Activated CD8-positive, alpha-beta memory T cell treated with anti-CD3 and anti-CD28 coated beads for 24 hours (primary cell): ENCODE measurements at regions not wholly inside any gene's neighbourhood (a gene's known extent, or its start where the extent isn't known, plus 50 kb on each side); places are given as distances from the start of the nearest gene placed in this dataset.
"Not testable (repeated sequence)": the region's sequence is repeated elsewhere in the genome, so short reads cannot be mapped to it uniquely, and the experiment has no call there.

Experiments used
- DNase-seq: peaks from one replicate; pipeline ENCODE4 v3.0.0-alpha.2; 2020

DNA sequence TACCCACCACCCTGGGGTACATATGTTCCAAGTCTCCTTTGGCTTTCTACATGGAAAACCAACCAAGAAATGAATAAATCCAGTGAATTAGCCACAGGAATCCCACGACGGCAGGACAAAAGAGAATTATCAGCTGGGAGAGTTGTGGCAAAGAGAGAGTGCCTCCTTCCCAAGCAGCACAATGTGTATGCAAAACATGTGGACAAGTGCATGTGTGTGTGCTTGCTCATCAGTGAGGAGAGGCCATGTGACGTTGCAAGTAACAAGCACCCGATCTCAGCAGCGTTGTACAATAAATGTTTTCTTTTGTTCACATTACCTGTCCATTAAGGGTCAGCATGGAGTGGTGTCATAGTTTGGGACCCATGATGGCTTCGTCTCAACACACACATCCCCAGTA, 50.0 kb upstream of the EMX2 start:
- no peak for DNase-seq

DNA sequence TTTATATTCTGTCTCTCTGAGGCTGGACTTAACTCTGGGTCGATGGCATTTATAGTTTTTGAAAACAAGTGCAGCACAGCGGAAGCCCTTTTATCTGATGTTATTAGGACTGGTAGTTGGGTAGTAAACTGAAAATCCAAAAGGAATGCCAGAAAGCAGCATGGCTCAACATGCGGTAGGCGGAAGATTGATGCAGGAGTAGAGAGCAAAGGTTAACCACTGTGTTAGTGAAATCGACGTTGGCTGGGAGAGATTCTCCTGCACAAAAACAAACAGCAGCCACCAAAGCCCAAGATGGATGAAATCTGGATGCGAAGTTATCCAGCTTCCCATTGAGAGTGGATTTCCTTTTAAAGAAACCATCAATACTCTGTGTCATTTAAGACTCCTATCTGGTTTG, 54.5 kb upstream of the EMX2 start:
- DNase-seq, result no peak

DNA sequence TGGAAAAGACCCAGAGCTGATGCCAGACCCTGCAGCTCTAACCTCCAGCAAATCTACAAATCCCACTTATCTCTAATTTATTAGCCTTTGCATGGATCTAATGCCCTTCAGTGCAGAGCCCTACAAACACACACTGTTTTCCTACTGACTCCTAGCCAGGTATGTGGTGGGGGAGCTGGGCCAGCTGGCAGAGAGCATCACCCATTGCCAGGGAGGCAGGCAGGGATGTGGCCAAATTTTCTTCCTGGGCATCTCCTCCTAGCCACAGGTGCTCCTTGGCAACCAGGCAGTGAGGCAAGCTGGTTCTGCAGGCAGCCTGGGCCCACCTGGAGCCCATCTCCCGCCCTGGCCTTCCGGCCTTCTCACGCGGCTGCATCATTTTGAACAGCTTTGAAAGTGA, 55.9 kb upstream of the EMX2 start:
- no peak for DNase-seq

DNA sequence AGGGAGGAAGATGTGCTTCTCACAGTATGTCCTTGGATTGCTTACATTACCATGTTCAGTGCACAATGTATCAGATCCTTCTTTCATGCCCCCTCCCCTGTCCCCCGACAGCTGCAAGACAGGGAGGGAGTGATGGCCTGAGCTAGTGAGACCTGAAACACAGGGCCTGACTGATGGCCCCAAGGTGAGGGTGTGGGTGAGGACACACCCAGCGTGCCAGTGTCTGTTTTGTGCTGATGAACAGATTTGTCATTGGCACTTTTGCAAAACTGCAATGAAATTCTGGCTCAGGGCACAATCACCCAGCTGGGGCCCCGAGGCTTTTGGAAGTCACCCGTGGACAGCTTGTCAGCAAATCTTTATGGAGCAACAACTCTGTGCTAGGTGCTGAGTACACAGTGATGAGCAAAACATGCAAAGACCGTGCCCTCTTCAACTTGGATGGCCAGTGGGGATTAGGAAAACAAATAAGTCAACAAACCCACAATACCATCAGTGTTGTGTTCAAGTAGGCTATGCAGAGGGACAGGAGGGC, 59.4 kb upstream of the EMX2 start:
- DNase-seq, result no peak

DNA sequence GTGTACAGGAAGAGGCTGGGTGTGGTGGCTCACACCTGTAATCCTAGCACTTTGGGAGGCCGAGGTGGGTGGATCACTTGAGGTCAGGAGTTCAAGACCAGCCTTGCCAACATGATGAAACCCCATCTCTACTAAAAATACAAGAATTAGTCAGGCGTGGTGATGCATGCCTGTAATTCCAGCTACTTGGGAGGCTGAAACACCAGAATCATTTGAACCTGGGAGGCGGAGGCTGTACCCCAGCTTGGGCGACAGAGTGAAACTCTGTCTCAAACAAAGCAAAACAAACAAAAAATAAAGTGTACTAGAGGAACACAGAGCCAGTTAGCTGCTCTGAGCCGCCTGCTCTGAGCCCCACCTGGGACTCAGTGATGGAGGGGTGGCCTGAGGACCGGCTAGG, 61.5 kb upstream of the EMX2 start:
- not testable (repeated sequence) for DNase-seq

DNA sequence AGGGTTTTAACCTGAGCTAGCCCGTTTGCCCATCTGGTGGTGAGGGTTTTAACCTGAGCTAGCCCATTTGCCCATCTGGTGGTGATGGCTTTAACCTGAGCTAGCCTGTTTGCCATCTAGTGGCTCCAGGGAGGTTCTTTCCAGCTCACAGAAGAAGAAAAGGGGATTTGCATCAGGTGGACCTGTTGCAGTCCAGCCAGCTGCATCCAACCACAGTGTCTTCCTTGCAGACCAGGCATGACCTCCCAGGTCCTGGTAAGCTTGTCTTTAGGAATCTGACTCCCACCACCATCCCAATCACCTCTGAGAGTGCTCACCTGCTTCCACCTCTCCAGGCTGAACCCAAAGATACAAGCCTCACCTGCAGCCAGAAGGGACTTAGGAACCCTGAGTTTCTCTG, 62.4 kb upstream of the EMX2 start:
- no peak for DNase-seq

DNA sequence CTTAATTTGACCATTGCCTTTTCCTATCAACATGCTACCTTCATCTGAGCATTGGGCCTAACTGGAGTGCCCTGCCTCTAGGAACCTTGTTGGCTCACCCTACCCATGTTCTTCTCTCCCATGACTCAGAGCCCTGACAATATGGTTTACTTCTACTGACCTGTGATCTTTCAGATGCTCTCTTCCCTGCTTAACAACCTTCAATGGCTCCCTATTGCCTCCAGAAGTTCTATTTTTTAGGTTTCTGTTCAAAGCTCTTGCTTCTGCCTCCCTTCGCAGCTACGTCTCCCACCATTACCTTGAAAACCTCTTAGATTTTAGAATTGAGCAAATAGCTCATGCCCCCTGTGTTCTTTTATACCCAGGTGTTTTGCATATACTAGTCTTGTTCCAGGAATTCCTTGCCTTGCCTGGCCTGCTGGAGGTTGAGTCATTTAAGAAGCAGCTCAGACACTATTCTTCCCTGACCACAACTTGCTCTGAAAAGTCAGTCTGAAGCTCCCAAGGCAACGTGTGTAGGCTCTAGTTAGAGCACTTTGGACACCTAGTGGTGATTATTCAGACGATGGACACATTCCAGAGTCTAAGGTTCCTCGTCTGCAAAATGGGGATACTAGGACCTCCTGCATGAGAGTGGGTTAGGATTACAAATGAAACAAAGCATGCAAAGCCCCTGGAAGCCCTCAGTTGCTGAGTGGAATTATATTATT, 64.4 kb upstream of the EMX2 start:
- no peak for DNase-seq

DNA sequence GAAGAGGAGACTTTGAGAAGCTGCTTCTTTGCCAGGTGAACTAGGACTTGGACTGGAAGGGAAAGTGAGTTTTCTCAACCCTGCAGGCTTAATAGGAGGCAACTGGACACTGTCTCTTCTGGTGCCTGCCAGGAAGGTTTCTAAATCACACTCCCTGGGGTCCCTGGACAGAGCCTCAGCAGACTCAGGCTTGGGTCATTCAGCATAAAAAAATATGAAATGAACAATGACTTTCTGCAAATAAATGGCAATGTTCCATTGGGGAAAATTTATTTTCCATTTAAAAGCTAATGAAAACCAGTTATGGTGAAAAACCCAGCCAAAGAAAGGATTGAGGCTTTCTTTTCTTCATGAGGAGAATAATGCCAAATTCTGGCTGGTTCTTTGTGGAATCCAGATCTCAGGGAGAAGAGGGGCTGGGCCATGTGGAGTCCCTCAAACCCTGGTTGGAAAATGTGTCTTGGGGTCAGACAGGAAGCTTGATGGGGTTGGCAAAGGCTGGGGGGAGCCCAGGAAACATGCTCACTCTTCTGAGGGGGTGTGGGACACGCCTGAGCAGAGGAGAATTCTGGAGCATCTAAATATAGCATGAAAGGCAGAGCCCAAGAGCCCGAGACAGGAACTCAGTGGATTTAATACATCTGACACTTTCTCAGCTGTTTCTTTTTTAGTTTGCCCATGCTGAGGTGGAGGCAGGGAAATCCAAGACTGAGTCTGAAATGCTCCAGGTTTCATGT, 65.2 kb upstream of the EMX2 start:
- DNase-seq, result no peak

DNA sequence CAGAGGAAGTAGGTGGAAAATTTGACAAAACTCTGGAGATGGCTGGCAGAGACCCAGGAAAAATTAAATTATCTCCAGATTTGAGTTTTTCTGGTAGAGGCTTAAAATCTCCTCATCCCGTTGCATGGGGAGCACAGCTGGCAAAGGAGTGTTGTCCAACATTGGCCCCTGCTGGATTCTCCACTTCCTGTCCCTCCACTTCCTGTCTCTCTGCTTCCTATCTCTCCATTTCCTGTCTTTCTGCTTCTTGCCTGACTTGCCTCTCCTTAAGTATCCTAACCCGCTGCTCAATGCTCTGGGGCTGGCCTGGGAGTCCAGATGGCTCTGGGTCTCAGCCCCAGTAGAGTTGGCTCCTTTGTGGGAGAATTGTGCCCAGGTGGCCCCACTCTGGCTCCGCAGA, 65.8 kb upstream of the EMX2 start:
- DNase-seq, result no peak

DNA sequence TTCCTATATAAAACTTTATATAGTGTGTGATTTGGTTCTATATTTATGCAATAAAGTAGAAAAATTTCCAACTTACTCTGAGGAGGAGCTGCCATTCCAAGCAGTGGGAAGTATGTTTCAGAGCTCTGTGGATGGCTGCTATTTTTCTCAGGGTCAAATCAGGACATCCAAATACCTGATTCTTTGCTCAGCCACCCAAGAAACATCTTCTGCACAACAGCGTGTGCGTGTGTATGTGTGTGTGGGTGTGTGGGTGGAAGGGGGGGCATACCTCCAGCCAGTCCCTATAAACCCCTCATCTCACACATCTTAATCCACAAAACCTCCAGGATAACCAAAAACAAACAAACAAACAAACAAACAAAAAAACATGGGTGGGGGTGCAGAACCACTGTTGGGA, 66.3 kb upstream of the EMX2 start:
- no peak for DNase-seq

DNA sequence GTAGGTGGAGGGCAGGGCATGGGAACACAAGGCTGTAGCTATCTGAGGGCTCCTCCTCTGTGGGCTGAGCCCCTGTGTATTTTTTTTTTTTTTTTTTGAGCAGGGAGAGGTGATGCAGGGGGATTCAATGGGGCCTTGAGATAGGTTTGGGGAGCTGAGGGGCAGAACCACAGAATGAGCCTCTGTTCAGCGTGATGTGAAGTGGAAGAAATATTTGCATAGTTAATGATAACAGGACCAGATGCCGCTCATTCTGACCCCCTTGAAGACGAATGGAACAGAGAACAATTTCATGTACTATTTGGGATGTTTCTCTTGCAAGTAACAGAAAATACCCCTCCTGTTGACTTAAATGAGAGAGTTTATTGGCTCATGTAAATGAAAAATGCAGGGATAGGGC, 69.7 kb upstream of the EMX2 start:
- no peak for DNase-seq

DNA sequence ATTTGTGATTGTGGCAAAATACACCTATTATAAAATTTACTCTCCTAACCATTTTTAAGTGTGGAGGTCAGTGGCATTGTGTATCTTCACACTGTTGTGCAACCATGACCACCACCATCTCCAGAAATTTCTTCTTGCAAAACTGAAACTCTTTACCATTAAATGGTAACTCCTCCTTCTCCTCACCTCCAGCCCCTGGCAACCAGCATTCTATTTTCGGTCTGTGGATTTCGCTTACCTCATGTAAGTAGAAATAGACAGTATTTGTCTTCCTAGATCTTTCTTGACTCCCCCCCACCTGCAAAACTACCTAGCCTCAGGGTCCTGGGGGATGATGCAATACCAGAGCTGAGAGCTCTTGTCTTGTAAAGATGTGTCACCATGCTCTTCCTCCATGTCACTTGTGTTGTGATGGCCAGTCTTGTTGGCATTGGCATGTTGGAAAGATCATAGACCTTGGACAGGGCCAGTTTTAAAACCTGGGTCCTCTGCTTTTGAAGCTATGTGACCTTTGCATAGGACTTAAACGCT, 71.1 kb upstream of the EMX2 start:
- no peak for DNase-seq

DNA sequence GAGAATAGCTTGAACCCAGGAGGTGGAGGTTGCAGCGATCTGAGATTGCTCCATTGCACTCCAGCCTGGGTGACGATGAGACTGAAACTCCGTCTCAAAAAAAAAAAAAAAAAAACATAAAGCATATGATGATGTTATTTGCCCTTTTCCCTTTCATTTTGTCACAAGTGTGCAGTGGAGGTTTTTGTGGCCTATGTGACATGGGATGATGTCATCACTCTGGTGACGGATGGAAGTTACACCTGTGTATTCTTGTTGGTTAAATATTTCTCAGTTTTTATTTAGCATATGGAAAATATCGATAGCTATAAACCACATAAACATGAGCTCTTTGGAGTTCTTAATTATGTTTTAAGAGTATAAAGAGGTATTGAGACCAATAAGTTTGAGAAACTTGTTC, 71.8 kb upstream of the EMX2 start:
- no peak for DNase-seq

DNA sequence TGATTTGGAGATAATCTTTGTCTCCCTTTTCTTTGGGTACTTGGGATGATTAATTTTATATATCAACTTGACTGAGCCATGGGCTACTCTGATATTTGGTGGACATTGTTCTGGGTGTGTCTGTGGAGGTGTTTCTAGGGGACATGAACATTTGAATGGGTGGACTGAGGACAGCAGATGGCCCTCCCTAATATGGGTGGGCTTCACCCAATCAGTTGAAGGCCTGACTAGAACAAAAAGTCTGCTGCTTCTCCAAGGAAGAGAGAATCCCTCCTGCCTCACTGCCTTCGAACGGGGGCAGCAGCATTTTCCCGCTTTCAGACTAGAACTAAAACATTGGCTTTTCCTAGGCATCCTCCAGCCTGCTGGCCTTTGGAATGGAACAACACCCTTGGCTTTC, 73.9 kb upstream of the EMX2 start:
- DNase-seq, result no peak

DNA sequence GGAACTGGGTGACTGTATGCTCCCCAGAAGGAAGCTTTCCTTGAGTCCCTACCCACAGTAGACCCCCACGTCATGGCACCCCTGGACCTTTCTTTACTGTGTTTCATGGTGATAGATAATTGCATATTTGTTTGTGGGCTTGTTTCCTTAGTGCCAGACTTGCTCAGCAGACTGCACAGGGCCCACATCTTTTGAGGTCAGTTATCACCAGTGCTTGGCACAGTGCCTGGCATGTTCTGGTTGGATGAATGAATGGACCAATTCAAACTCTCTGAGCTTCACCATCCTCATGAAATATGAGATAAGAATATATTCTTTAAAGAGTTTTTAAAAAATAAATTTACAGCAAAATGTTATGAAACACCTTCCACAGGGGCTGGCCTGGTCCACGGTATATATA, 78.4 kb upstream of the EMX2 start:
- DNase-seq, result no peak

DNA sequence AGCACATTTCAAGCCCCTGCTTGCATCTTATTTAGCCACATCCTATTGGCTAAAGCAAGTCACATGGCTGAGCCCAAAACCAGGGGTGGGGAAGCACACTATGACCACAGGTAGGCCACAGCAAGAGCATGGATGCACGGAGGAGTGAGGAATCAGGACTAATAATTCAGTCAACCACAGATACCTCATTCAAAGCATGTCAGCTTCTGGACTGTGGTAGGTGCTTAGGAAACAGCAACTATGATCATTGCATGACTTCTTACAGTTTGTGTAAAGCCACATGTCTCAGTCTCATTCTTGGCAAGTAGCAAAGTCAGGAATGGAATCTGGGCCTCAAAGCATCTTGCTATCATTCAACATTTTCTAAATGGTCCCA, 79.0 kb upstream of the EMX2 start:
- DNase-seq, result no peak

DNA sequence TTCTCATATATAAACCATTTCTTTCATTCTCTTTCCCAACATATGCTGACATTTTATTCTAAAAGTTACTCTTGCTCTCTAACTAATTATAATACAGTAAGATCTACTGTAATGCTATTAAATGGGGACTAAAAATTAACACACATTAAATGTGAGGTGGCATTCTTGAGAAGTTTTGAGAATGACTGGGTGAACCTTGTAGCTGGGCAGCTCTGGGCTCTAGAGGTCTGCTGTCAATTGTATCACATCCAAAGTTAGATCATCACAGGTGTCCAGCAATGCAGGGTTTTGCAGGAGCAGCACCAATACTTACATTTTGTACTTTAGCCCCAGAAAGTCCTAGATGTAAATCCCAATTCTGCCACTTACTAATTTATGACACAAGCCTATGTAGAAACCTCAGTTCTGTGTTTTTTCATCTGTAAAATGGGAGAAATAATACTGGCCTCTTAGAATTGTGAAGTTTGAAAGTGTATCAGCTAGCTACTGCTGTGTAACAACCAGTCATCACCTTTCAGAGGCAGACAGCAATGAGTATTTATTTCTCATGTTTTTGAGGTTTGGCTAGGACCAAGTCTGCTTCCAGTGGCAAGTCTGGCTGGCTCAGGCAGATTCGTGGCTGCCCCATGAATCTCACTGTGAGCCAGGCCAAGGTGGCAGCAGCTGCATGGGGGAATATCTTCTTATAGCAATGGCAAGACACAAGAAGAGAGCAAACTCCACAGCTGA, 79.6 kb upstream of the EMX2 start:
- no peak for DNase-seq

DNA sequence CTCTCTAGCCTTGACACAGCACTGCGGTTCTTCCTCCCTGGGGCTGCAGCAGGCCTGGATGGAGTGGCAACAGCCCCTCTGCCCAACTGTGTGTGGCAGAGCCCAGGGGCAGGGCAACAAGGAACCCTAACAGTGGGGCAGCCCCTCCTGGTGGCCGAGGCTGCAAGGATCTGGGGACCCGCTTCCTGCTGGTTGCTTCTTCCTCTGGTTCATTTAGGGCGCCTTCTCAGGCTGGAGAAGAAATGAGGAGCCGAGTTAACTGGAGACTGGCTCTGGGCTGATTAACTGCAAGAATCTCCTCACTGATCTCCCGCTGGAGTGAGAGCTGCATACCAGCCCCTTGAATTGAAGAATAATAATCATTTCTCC, 80.1 kb upstream of the EMX2 start:
- no peak for DNase-seq

DNA sequence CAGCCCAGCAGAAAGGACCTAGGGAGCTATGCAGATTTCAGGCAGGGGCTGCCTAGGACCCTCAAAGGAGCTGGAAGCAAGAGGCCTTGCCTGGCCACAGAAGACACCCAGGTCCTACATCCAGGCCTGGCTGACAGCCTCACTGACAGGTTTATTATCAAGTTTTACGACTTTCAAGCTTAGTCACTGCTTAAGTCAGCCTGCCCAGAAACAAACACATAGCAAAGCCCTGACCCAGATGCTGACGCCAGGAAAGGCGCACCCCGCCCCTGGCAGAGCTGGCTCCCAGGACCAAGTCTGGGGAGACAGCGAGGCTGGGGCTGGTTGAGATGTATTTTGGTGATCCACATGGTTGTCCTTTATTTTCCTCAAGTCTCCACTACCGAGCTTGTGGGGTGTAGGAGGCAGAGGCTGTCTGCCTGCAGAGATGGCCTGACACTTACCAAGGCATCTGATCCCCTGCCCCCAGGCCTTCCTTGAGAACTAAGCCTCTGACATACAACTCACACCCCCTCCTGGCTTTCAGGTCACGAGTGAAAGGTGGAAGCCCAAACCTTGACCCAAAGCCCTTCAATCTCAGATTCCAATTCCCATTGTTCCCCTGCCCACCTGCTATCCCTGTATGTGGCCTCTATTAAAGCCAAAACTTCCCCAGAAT, 80.7 kb upstream of the EMX2 start:
- no peak for DNase-seq

DNA sequence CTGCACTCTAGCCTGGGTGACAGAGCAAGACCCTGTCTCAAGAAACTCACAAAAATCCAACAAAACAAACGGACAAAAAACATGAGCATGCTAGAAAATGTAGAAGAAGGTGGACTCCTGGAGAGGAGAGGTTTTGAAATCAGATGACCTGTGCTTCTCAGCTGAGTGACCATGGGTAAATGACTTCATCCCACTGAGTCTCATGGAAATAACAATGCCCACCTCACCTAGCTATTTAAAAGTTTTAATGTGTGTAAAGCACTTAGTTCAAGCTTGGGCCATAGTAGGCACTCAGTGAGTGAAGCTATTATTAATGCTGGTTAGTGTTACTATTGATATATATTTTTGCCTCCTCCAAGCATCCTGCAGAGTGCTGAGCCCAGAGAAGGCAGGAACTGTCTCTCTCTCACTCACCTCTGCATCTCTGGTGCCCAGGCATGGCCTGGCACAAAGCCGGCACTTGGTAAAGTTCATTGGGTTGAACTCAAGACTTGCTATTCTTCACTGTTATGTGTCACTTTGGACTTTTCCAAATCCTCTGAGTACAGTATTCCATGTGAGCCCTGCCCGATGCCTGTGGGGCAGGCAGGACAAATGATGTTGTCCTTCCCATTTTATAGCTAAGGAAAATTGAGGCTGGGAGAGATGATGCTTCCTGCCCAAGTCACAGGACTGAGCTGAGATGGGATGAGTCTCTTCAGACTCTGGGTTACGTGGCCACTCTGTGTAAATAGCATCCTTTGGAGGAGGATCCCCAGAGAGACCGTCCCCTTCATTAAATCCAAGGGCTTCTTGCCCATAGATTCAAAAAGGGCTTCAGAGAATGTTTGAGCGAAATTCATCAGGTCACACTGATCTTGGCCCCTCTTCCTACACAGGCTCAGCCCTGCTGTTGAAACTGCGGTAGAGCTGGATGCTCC, 81.4 kb upstream of the EMX2 start:
- no peak for DNase-seq

DNA sequence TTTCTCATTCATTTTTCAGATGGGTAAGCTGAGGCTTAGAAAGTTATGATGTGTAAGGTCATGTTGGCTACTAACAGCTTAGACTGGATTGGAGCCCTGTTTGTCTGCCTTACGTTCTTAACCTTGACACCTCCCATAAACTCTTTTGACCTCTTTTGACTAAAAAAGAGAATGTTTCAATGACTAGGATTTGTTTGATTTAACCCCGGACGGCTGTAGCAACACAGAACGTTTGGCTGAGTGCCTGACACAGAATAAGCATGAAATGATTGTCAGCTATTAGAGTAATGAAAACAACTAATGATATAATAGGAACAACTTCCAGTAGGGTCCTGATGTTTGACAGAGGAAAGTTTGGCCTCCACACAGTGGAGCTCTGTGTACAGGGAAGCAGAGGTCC, 83.3 kb upstream of the PDZD8 start:
- DNase-seq, result no peak

DNA sequence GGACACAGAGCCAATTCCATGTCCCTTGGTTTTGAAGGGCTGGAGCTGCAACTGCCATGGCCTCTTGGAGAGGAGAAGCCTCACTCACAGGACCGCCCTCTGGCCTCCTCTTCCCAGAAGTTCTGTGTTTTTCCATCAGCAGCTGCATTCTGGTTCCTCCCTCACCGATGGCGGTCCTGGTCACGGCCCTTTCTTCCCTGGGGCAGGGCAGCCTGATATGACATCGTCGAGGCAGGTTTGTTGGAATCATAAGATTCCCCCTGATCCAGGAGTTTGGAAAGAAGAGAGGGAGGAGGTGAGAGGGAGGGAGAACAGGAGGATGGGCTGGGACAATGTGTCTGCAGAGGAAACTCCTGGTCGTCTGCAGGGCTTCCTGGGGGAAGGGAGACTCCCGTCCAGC, 82.7 kb upstream of the PDZD8 start:
- no peak for DNase-seq
